ENCODE measurements at regions not wholly inside any gene's neighbourhood (a gene's known extent, or its start where the extent isn't known, plus 50 kb on each side); places are given as distances from the start of the nearest gene placed in this dataset.

DNA sequence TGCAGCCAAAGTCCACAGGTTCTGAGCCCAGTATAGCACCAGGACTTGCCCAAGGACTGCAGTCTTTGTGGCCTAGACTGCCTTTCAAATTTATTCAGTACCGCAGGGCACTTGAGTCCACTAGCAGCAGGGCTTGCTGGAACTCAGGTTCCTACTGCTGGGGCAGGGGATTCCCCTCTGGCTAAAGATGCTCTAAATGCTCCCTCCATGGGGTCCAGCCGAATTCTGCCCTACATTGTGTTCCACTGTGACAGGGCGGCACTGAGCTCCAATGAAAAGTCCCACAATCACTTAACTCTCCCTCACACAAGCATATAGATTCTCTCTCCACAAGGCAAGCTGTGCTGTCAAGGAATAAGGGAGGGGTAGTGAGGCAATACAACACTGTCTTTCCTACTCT lies 518.1 kb upstream of the VRK2 start:
- no peaks in the 10 kb centered on the region for H3K79me2 ChIP-seq (ENCODE audit: insufficient read depth, low read length)
- no peaks in the 10 kb centered on the region for H4K20me1 ChIP-seq (ENCODE audit: insufficient read depth, low read length, poor library complexity, severe bottlenecking)
- no peak overlapping the region for H3K4me2 ChIP-seq (ENCODE audit: low read depth, low read length, poor library complexity, severe bottlenecking)
- no peaks in the 10 kb centered on the region for H3F3A ChIP-seq (ENCODE audit: low read depth)
- H3K4me1 ChIP-seq (ENCODE audit: insufficient read depth, low read length, poor library complexity, severe bottlenecking) = no peaks in the 10 kb centered on the region
- no peaks in the 10 kb centered on the region for H3K9me2 ChIP-seq (replicated peaks; ENCODE audit: low read depth, low read length)
- TF ChIP-seq EZH2phosphoT487 (IDR thresholded peaks at IDR 0.05; ENCODE audit: borderline replicate concordance) = no peak
- TF ChIP-seq, protein P1, sequence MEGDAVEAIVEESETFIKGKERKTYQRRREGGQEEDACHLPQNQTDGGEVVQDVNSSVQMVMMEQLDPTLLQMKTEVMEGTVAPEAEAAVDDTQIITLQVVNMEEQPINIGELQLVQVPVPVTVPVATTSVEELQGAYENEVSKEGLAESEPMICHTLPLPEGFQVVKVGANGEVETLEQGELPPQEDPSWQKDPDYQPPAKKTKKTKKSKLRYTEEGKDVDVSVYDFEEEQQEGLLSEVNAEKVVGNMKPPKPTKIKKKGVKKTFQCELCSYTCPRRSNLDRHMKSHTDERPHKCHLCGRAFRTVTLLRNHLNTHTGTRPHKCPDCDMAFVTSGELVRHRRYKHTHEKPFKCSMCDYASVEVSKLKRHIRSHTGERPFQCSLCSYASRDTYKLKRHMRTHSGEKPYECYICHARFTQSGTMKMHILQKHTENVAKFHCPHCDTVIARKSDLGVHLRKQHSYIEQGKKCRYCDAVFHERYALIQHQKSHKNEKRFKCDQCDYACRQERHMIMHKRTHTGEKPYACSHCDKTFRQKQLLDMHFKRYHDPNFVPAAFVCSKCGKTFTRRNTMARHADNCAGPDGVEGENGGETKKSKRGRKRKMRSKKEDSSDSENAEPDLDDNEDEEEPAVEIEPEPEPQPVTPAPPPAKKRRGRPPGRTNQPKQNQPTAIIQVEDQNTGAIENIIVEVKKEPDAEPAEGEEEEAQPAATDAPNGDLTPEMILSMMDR (conservative IDR thresholded peaks at IDR 0.05; ENCODE audit: low read length) = no peak
- H3K36me3 ChIP-seq (ENCODE audit: insufficient read depth, low read length) = no peaks in the 10 kb centered on the region
- H2AFZ ChIP-seq (ENCODE audit: low read length) = no peak overlapping the region
- H3K27me3 ChIP-seq (ENCODE audit: insufficient read depth, low read length, poor library complexity, severe bottlenecking) = no peaks in the 10 kb centered on the region
- H3K4me3 ChIP-seq (ENCODE audit: low read length, poor library complexity, severe bottlenecking) = no peak overlapping the region
- no peak overlapping the region for H3K9ac ChIP-seq (ENCODE audit: low read depth, low read length, poor library complexity, severe bottlenecking)
- H3K9me3 ChIP-seq (ENCODE audit: insufficient read depth, low read depth, low read length) = no peaks in the 10 kb centered on the region

DNA sequence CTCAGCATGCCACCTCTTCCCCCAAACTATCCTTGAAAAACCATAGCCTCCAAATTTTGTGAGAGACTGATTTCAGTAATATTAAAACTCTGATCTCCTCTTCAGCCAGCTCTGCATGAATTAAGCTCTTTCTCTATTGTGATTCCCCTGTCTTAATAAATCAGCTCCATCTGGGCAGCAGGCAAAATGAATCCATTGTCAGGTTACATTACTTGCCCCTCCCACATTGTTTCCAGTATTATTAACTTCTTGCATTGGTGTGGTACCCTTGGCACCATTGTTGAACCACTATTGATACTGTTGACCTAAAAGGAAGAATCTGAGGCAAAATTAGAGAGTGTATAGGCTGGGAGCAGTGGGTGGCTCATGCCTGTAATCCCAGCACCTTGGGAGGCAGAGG lies 512.2 kb upstream of the VRK2 start:
- no peaks in the 10 kb centered on the region for H4K20me1 ChIP-seq (ENCODE audit: insufficient read depth, low read length, poor library complexity, severe bottlenecking)
- H3K9me2 ChIP-seq (replicated peaks; ENCODE audit: low read depth, low read length) = no peaks in the 10 kb centered on the region
- no peaks in the 10 kb centered on the region for H3K27me3 ChIP-seq (ENCODE audit: insufficient read depth, low read length, poor library complexity, severe bottlenecking)
- H3K9me3 ChIP-seq (ENCODE audit: insufficient read depth, low read depth, low read length) = no peaks in the 10 kb centered on the region
- H3K9ac ChIP-seq (ENCODE audit: low read depth, low read length, poor library complexity, severe bottlenecking) = no peak overlapping the region
- TF ChIP-seq, protein P1 (conservative IDR thresholded peaks at IDR 0.05; ENCODE audit: low read length) = no peak
- TF ChIP-seq EZH2phosphoT487 (IDR thresholded peaks at IDR 0.05; ENCODE audit: borderline replicate concordance) = no peak
- no peak overlapping the region for H2AFZ ChIP-seq (ENCODE audit: low read length)
- no peaks in the 10 kb centered on the region for H3F3A ChIP-seq (ENCODE audit: low read depth)
- H3K4me1 ChIP-seq (ENCODE audit: insufficient read depth, low read length, poor library complexity, severe bottlenecking) = no peaks in the 10 kb centered on the region
- H3K36me3 ChIP-seq (ENCODE audit: insufficient read depth, low read length) = no peaks in the 10 kb centered on the region
- no peak overlapping the region for H3K4me2 ChIP-seq (ENCODE audit: low read depth, low read length, poor library complexity, severe bottlenecking)
- H3K4me3 ChIP-seq (ENCODE audit: low read length, poor library complexity, severe bottlenecking) = no peak overlapping the region
- no peaks in the 10 kb centered on the region for H3K79me2 ChIP-seq (ENCODE audit: insufficient read depth, low read length)

DNA sequence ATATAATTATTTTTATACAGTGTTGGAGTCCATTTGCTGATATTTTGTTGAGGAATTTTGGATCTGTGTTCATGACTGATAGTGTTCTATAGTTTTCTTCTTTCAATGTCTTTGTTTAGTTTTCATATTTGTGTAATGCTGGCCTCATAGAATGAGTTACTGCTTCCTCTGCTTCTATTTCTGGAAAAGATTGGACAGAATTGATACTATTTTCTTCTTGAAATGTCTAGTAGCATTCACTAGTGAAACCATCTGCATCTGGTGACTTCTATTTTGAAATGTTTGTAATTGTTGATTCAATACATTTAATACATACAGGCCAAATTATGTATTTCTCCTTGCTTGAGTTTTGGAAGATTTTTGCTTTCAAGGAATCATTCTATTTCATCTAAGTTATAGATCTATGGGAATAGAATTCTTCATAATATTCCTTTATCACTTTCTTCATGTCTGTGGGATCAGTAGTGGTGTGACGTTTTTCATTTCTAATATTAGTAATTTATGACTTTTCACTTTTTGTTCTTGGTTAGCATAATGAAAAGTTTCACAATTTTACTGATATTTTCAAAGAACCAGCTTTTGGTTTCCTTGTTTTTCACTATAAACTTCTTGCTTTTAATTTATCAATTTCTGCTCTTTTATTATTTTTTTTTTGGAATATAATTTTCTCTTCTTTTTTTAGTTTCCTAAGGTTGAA lies 509.9 kb upstream of the VRK2 start:
- Histone ChIP-seq H3K9ac (ENCODE audit: low read depth, low read length, poor library complexity, severe bottlenecking) (no peak overlapping the region), H4K20me1 (ENCODE audit: insufficient read depth, low read length, poor library complexity, severe bottlenecking) (no peaks in the 10 kb centered on the region), H3K27me3 (ENCODE audit: insufficient read depth, low read length, poor library complexity, severe bottlenecking) (no peaks in the 10 kb centered on the region), H3K4me1 (ENCODE audit: insufficient read depth, low read length, poor library complexity, severe bottlenecking) (no peaks in the 10 kb centered on the region), H3K4me3 (ENCODE audit: low read length, poor library complexity, severe bottlenecking) (no peak overlapping the region), H3K9me2 (replicated peaks; ENCODE audit: low read depth, low read length) (no peaks in the 10 kb centered on the region), H3F3A (ENCODE audit: low read depth) (no peaks in the 10 kb centered on the region), H2AFZ (ENCODE audit: low read length) (no peak overlapping the region), H3K9me3 (ENCODE audit: insufficient read depth, low read depth, low read length) (no peaks in the 10 kb centered on the region), H3K79me2 (ENCODE audit: insufficient read depth, low read length) (no peaks in the 10 kb centered on the region), H3K4me2 (ENCODE audit: low read depth, low read length, poor library complexity, severe bottlenecking) (no peak overlapping the region), H3K36me3 (ENCODE audit: insufficient read depth, low read length) (no peaks in the 10 kb centered on the region)
- TF ChIP-seq, protein P1 (conservative IDR thresholded peaks at IDR 0.05; ENCODE audit: low read length) = no peak
- TF ChIP-seq EZH2phosphoT487 (IDR thresholded peaks at IDR 0.05; ENCODE audit: borderline replicate concordance) = no peak
